ENCODE measurements at regions not wholly inside any gene's neighbourhood (a gene's known extent, or its start where the extent isn't known, plus 50 kb on each side); places are given as distances from the start of the nearest gene placed in this dataset.

- no peak for TF ChIP-seq CTCF (IDR thresholded peaks at IDR 0.05)
- no peak for TF ChIP-seq ZFX (IDR thresholded peaks at IDR 0.05; ENCODE audit: borderline replicate concordance)
- no peak overlapping the region for H3K27ac ChIP-seq
Measured at GRCh38 chr6:127013865-127014264, 104.6 kb upstream of the RSPO3 start.

DNA sequence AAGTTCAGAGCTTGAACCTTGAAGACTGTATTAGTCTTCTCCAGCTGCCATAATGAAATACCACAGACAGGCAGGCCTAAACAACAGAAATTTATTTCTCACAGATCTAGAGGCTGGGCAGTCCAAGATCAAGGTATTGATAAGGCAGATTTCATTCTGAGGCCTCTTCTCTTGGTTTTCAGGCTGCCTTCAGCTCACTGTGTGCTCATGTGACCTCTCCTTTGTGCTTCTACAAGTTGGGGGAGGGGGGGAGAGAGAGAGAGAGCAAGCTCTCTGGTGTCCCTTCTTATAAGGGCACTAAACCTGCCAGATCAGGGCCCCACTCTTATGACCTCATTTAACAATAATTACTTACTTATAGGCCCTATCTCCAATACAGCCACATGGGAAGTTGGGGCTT, 102.6 kb upstream of the RSPO3 start:
- no peak for TF ChIP-seq CTCF (IDR thresholded peaks at IDR 0.05)
- TF ChIP-seq ZFX (IDR thresholded peaks at IDR 0.05; ENCODE audit: borderline replicate concordance): no peak
- H3K27ac ChIP-seq: no peak overlapping the region

GRCh38 chr6:127019828-127020227, 98.6 kb upstream of the RSPO3 start:
- TF ChIP-seq ZFX (IDR thresholded peaks at IDR 0.05; ENCODE audit: borderline replicate concordance) (no peak), CTCF (IDR thresholded peaks at IDR 0.05) (no peak)
- no peak overlapping the region for H3K27ac ChIP-seq

DNA sequence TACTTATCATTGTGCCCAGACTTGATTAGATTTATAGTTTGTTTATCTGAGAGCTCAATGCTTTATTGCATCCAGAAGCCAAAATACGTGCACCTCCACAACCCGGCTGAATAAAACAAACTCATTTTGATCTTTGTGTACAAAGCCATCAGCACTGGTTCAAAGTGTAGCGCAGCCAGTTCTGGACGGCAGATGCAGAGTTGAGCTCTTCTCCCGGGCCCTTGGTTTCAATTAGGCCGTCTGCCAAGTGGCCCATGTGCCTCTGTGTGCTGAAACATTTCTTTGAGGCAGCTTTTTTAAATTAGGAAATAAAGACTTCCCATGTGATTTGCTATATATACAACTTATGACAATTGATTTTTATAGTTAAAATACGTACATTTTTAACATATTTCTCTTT, 96.2 kb upstream of the RSPO3 start:
- H3K27ac ChIP-seq: no peak overlapping the region
- TF ChIP-seq CTCF (IDR thresholded peaks at IDR 0.05) (no peak), ZFX (IDR thresholded peaks at IDR 0.05; ENCODE audit: borderline replicate concordance) (no peak)

- no peak for TF ChIP-seq ZFX (IDR thresholded peaks at IDR 0.05; ENCODE audit: borderline replicate concordance)
- no peak for TF ChIP-seq CTCF (IDR thresholded peaks at IDR 0.05)
- no peak overlapping the region for H3K27ac ChIP-seq
Measured at GRCh38 chr6:127023001-127023778, 95.3 kb upstream of the RSPO3 start.

- no peak overlapping the region for H3K27ac ChIP-seq
- TF ChIP-seq CTCF (IDR thresholded peaks at IDR 0.05): no peak
Measured at GRCh38 chr6:127026247-127026646, 92.2 kb upstream of the RSPO3 start.

- no peak overlapping the region for H3K27ac ChIP-seq
- TF ChIP-seq CTCF (IDR thresholded peaks at IDR 0.05) (no peak), ZFX (IDR thresholded peaks at IDR 0.05; ENCODE audit: borderline replicate concordance) (no peak)
Measured at GRCh38 chr6:127030111-127030510, 88.4 kb upstream of the RSPO3 start.
